Brain pericyte (primary cell): ENCODE measurements at regions not wholly inside any gene's neighbourhood (a gene's known extent, or its start where the extent isn't known, plus 50 kb on each side); places are given as distances from the start of the nearest gene placed in this dataset.

Experiments used
- DNase-seq: peaks from one replicate; pipeline ENCODE4 v3.0.0-alpha.2; 2012; ENCODE audit warnings: low read depth, low spot score

DNA sequence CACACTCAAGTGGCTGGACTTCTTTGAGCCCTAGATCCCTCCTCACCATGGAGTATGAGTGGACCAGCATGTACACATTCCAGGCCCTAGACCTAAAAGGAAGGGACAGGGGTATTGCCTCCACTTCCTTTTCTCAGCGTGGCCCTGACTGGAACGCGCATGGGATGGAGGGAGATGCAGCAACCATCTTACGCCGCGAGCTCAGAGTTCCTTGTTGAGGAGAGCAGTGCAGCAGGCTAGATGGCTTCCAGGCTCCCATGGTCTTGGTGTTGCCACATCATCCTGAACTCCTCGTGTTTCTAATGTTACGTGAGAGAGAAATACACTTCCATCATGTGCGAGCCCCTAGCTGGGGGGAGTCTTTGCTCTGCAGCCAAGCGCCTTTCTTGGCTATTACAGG, 61.8 kb upstream of the DIO3 start:
- no peak for DNase-seq

- no peak for DNase-seq
Measured at GRCh38 chr14:101500061-101500460, 61.2 kb upstream of the DIO3 start.

- no peak for DNase-seq
Measured at GRCh38 chr14:101500681-101501080, 60.6 kb upstream of the DIO3 start.

DNA sequence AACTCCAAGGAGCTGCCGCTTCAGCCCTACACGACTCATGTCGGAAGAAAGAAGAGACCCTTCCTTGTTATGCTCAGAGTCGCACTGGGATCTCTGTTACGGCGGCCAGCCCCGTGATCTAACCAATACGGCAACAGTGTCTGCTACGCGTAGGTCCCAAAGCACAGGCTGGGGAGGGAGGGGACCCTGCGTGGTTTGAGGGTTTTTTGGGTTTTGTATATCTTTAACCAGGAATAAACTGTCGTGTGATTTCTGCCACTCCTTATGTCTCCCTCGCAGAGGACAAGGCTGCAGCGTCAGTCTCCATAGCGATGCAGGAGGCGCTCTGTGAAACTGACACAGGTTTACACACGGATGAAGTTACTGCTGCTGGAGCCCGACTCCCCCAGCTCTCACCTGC, 60.0 kb upstream of the DIO3 start:
- no peak for DNase-seq

DNA sequence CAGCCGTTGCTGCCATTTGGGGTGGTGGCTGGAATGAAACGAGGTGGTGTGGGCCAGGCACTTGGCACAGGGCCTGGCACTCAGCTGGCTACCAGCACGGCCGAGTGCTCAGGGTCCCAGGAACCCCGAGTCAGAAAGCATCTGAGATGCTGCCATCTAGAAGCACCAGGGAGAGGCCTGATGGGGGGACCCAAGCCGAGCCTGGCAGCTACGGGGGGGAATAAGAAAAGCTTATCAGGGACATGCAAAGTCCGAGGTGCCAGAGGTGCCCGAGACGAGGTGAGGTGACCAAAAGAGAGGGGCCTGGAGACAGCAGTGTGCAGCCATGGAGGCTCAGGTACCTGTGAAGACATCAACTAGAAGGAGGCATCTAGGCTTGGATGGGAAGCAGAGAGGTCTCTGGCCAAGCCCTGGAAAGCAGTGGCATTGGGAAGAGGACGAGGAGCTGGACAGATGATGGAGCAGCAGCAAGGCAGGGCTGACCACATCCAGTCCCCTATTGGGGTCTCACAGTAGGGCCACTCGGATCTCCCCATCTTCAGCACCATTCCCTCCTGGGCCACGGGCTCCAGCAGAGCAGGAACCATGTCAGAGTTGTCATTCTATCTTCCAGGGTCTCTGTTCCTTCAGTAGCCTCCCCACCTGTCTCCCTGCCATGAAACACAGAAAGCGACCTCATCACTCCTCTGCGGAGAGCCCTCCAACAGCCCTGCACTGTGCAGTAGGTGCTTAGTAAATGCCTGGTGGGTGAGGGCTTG, 59.3 kb upstream of the DIO3 start:
- no peak for DNase-seq

- DNase-seq, result no peak
Measured at GRCh38 chr14:101502761-101503392, 58.4 kb upstream of the DIO3 start.

GRCh38 chr14:101503431-101504095, 57.7 kb upstream of the DIO3 start:
- no peak for DNase-seq

GRCh38 chr14:101504096-101504948, 57.0 kb upstream of the DIO3 start:
- no peak for DNase-seq

DNA sequence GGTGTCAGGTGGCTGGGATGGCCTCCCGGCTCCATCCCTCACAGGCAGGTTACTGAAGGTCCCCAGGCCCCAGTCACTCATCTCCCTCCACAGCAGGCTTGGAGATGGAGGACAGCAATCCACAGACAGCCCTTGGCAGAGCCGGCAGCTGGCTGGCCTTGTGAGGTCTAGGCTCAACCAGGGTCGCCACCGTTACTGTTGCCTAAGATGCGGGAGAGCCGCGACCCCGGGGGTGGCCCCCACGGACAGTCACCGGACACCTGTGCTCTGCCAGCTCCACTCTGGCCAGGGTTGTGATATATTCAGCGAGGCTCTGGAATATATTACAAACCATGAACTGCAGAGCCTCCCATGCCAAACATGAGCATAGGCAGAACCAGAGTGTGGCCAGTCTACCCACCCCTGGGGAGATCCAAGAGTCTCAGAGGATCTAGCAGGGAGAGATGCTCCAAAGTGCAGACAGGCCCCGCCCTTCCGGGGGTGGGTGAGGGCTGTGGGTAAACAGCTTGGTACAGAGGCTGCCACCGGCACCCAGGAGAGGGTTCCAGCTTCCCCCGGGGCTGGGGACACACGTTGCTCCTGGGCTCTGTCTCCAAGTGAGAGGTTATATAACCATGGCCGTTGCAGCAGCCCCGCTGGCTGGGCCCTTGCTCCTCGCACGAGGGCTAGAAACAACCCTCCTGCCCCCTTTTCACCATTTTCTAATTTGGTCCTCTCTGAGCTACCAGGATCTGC, 55.9 kb upstream of the DIO3 start:
- no peak for DNase-seq

DNA sequence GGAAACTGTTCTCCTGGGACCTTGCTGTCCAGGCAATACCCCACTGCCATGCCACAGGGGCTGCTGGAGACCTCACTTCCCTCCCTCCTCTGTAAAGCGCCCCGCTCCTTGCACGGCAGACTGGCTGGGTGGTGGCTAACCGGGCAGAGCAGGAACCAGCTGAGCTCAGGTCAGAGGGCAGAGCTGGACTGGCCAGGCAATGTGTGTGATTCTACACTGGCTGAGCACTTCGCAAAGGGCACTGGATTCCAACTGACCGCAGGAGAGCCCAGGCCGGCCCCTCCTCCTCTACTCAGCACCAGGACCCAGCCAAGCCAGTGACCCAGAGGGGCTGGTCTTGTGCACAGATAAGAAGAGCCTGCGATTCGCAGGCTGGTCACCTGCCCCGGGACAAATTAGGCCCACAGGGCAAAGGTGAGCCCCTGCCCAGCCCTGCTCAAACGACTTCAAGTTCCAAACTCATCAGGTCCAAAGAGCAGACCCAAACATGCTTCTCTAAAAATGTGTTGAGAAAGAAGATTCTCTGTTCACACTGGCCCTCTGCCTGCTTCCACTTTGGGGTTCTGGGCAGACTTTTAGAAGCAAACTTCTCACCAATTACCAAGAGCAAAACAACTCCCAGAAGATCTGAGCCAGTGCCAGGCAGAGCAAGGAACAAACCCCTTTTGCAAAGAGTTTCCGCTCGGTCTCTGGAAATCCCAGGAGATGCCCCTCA, 54.9 kb upstream of the DIO3 start:
- DNase-seq, result no peak

DNA sequence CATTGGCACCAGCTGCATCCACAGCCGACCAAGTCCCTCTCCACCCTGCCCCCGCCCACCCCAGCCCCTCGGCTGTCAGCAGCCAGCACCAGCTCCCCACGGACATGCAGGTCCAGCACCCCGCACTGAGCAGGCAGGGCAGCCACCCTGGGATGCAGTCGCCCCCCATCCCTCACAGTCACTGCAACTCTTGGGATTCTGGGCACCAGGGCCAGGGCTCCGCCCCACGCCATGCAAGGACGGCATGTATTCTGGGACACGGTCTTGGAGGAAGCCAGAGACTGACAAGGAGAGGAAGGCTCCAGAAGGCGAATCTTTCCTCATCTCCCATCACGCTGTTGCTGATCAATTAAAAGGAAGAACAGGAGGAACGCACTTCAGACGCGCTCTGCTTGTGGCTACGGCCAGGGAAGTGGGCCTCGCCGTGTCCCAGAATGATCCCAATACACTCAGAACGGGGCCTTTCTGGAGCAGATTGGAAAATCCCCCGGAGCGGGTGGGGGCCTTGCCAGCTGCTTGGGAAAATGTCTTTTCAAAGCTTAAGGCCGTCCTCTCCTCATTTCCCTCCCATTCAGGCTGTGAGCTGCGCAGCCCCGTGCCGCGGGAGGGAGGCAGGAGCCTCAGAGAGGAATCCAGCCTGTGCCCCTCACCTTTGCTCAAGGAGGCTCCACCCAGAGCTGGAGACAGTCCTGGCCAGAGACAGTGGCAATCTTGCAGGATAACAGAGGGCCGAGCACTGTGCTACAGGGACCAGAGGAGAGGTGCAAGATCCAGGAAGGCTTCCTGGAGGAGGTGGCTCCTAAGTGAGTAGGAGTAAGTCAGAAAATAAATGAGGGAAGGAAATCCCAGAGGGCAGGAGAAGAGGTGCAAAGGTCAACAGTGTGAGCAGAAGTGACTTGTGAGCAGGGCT, 54.1 kb upstream of the DIO3 start:
- no peak for DNase-seq

DNA sequence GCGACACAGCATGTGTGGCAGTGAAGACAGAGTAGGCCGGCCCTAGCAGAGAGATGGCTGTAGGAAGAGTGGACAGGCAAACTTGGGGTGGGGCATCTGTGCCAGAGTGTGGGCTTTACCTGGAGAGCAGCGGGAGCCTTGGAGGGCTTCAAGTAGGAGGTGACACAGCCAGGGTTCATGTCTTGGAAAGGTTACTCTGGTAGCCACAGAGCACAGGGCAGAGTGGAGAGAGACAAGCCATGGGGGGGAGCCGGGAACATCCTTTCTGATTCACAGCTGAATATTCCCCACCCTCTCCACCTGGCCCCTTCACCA, 53.5 kb upstream of the DIO3 start:
- DNase-seq, result no peak

DNA sequence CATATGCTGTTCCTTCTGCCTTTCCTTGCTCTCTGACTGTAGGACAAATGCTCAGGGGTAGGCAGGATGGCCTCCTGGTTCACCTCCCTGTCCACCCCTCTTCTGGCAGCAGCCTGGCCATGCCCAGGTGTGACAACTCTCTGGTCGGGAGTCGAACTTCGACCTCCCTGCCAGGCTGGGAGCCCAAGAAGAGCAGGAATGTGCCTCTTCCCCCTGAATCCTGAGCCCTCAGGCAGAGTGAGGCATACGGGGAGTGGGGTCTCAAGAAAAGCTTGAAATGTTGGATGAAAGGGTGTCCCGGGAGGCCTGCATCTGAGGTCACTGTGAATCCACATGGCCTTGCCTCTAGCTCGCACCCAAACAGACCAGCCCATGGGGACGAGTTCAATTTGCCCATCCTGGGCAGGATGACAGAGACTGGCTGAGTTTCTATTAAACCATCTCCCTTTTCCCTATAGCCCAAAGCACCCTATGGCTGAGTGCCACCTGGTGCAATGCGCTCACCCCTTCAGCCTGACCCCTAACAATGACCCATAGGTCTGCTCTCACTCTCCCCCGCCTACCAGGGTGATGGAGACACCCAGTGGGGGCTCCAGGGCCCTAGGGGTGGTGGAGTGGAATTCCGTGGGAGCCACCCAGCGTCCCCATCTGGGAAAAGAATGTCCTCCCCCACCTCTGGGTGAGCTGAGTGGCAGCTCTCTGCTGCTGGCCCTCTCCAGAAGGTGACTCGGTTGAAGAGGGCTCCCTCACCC, 52.9 kb upstream of the DIO3 start:
- no peak for DNase-seq

GRCh38 chr14:101508948-101509729, 52.2 kb upstream of the DIO3 start:
- DNase-seq, result no peak

GRCh38 chr14:101509730-101510371, 51.4 kb upstream of the DIO3 start:
- no peak for DNase-seq

- DNase-seq, result no peak
Measured at GRCh38 chr14:101511199-101511598, 50.1 kb upstream of the DIO3 start.
